ENCODE measurements at regions not wholly inside any gene's neighbourhood (a gene's known extent, or its start where the extent isn't known, plus 50 kb on each side); places are given as distances from the start of the nearest gene placed in this dataset.
"Not testable (repeated sequence)": the region's sequence is repeated elsewhere in the genome, so short reads cannot be mapped to it uniquely, and the experiment has no call there.

- H3K27me3 ChIP-seq (ENCODE audit: control insufficient read depth in 2 of 2, insufficient read depth in 2 of 2, low read length in 2 of 2); H3K36me3 Mint-ChIP-seq; DNase-seq; H3K9me3 Mint-ChIP-seq; POLR2A ChIA-PET; H3K27ac Mint-ChIP-seq; H3K27me3 Mint-ChIP-seq; H3K27ac ChIP-seq (ENCODE audit: low read depth, low read length); H3K4me1 Mint-ChIP-seq; H3K4me3 ChIP-seq (ENCODE audit: low read length); H3K9me3 ChIP-seq (ENCODE audit: control insufficient read depth in 2 of 3, low read length in 3 of 3); ATAC-seq; intact Hi-C loops (cut with micrococcal nuclease); CTCF ChIA-PET; H3K4me3 Mint-ChIP-seq; H3K36me3 ChIP-seq (ENCODE audit: control insufficient read depth in 2 of 3, insufficient read depth in 3 of 3, low read length in 3 of 3); H3K4me1 ChIP-seq (ENCODE audit: control insufficient read depth in 2 of 2, insufficient read depth in 2 of 2, low read length in 2 of 2): not testable (repeated sequence)
Observed at GRCh38 chr12:9543341-9543740, 64.4 kb downstream of the KLRB1 start.

GRCh38 chr12:9542827-9543226 lies 64.9 kb downstream of the KLRB1 start:
- POLR2A ChIA-PET; ATAC-seq; H3K4me3 ChIP-seq (ENCODE audit: low read length); H3K27me3 ChIP-seq (ENCODE audit: control insufficient read depth in 2 of 2, insufficient read depth in 2 of 2, low read length in 2 of 2); H3K27me3 Mint-ChIP-seq; H3K4me3 Mint-ChIP-seq; CTCF ChIA-PET; H3K36me3 ChIP-seq (ENCODE audit: control insufficient read depth in 2 of 3, insufficient read depth in 3 of 3, low read length in 3 of 3); H3K9me3 ChIP-seq (ENCODE audit: control insufficient read depth in 2 of 3, low read length in 3 of 3); H3K36me3 Mint-ChIP-seq; DNase-seq; H3K4me1 ChIP-seq (ENCODE audit: control insufficient read depth in 2 of 2, insufficient read depth in 2 of 2, low read length in 2 of 2); H3K4me1 Mint-ChIP-seq; intact Hi-C loops (cut with micrococcal nuclease); H3K27ac ChIP-seq (ENCODE audit: low read depth, low read length); H3K9me3 Mint-ChIP-seq; H3K27ac Mint-ChIP-seq: not testable (repeated sequence)

GRCh38 chr12:9515925-9516324 lies 91.8 kb downstream of the KLRB1 start:
- H3K36me3 ChIP-seq (ENCODE audit: control insufficient read depth in 2 of 3, insufficient read depth in 3 of 3, low read length in 3 of 3); H3K4me3 Mint-ChIP-seq; ATAC-seq; DNase-seq; H3K4me3 ChIP-seq (ENCODE audit: low read length); H3K27me3 Mint-ChIP-seq; H3K9me3 Mint-ChIP-seq; H3K9me3 ChIP-seq (ENCODE audit: control insufficient read depth in 2 of 3, low read length in 3 of 3); H3K27ac Mint-ChIP-seq; CTCF ChIA-PET; H3K4me1 ChIP-seq (ENCODE audit: control insufficient read depth in 2 of 2, insufficient read depth in 2 of 2, low read length in 2 of 2); H3K27ac ChIP-seq (ENCODE audit: low read depth, low read length); POLR2A ChIA-PET; H3K4me1 Mint-ChIP-seq; H3K27me3 ChIP-seq (ENCODE audit: control insufficient read depth in 2 of 2, insufficient read depth in 2 of 2, low read length in 2 of 2); H3K36me3 Mint-ChIP-seq: not testable (repeated sequence)
- intact Hi-C loops (cut with micrococcal nuclease), result loop anchor here in 1 of 2 donors (10.0 kb wide), 1 partner anchor 189 kb away; no protein-coding TSS in a partner anchor

- H3K4me1 ChIP-seq (ENCODE audit: control insufficient read depth in 2 of 2, insufficient read depth in 2 of 2, low read length in 2 of 2); POLR2A ChIA-PET; H3K36me3 Mint-ChIP-seq; H3K4me3 Mint-ChIP-seq; H3K27me3 Mint-ChIP-seq; ATAC-seq; CTCF ChIA-PET; H3K4me3 ChIP-seq (ENCODE audit: low read length); H3K27me3 ChIP-seq (ENCODE audit: control insufficient read depth in 2 of 2, insufficient read depth in 2 of 2, low read length in 2 of 2); H3K9me3 ChIP-seq (ENCODE audit: control insufficient read depth in 2 of 3, low read length in 3 of 3); DNase-seq; H3K36me3 ChIP-seq (ENCODE audit: control insufficient read depth in 2 of 3, insufficient read depth in 3 of 3, low read length in 3 of 3); H3K27ac Mint-ChIP-seq; H3K9me3 Mint-ChIP-seq; H3K27ac ChIP-seq (ENCODE audit: low read depth, low read length): not testable (repeated sequence)
- intact Hi-C loops (cut with micrococcal nuclease), result loop anchor here in 1 of 2 donors (10.0 kb wide), 1 partner anchor 192 kb away; no protein-coding TSS in a partner anchor
- peaks cover 0 to 22% (median 11%) of the 10 kb centered on the region in 7 donors for H3K4me1 Mint-ChIP-seq
Observed at GRCh38 chr12:9512695-9513094, 95.0 kb downstream of the KLRB1 start.

GRCh38 chr12:9510392-9511011 lies 97.2 kb downstream of the KLRB1 start:
- H3K4me1 Mint-ChIP-seq, result peaks cover 0 to 22% (median 11%) of the 10 kb centered on the region in 7 donors
- H3K36me3 Mint-ChIP-seq; H3K27me3 ChIP-seq (ENCODE audit: control insufficient read depth in 2 of 2, insufficient read depth in 2 of 2, low read length in 2 of 2); CTCF ChIA-PET; H3K27ac ChIP-seq (ENCODE audit: low read depth, low read length); H3K4me1 ChIP-seq (ENCODE audit: control insufficient read depth in 2 of 2, insufficient read depth in 2 of 2, low read length in 2 of 2); H3K36me3 ChIP-seq (ENCODE audit: control insufficient read depth in 2 of 3, insufficient read depth in 3 of 3, low read length in 3 of 3); H3K27me3 Mint-ChIP-seq; H3K4me3 ChIP-seq (ENCODE audit: low read length); POLR2A ChIA-PET; H3K9me3 ChIP-seq (ENCODE audit: control insufficient read depth in 2 of 3, low read length in 3 of 3); H3K9me3 Mint-ChIP-seq: not testable (repeated sequence)
- H3K4me3 Mint-ChIP-seq, result peak overlapping the region in 1 of 10 donors; percentile 33
- ATAC-seq, result peak; percentile 46
- DNase-seq, result peak in 6 of 9 donors; percentile 1 to 50 (median 18)
- peak overlapping the region in 5 of 9 donors; percentile 18 to 84 (median 61) for H3K27ac Mint-ChIP-seq
- intact Hi-C loops (cut with micrococcal nuclease), result loop anchor here in 1 of 2 donors (10.0 kb wide), 1 partner anchor 194 kb away; no protein-coding TSS in a partner anchor

- ChIA-PET POLR2A (no interaction called here), CTCF (no interaction called here)
- Histone ChIP-seq H3K4me1 (ENCODE audit: control insufficient read depth in 2 of 2, insufficient read depth in 2 of 2, low read length in 2 of 2) (no peaks in the 10 kb centered on the region), H3K27ac (ENCODE audit: low read depth, low read length) (no peak overlapping the region), H3K9me3 (ENCODE audit: control insufficient read depth in 2 of 3, low read length in 3 of 3) (no peaks in the 10 kb centered on the region), H3K27me3 (ENCODE audit: control insufficient read depth in 2 of 2, insufficient read depth in 2 of 2, low read length in 2 of 2) (no peaks in the 10 kb centered on the region), H3K36me3 (ENCODE audit: control insufficient read depth in 2 of 3, insufficient read depth in 3 of 3, low read length in 3 of 3) (no peaks in the 10 kb centered on the region), H3K4me3 (ENCODE audit: low read length) (no peak overlapping the region)
- no peaks in the 10 kb centered on the region for H3K27me3 Mint-ChIP-seq
- no peak for ATAC-seq
- no peak overlapping the region for H3K4me3 Mint-ChIP-seq
- peak overlapping the region in 3 of 9 donors; percentile 44 to 84 (median 73) for H3K27ac Mint-ChIP-seq
- H3K4me1 Mint-ChIP-seq, result peaks cover 0 to 22% (median 11%) of the 10 kb centered on the region in 7 donors
- DNase-seq, result no peak
- intact Hi-C loops (cut with micrococcal nuclease), result loop anchor here in 1 of 2 donors (10.0 kb wide), 1 partner anchor 195 kb away; no protein-coding TSS in a partner anchor
- no peaks in the 10 kb centered on the region for H3K36me3 Mint-ChIP-seq
- peaks cover 0 to 1% (median 0%) of the 10 kb centered on the region in 11 donors for H3K9me3 Mint-ChIP-seq
Observed at GRCh38 chr12:9509464-9510161, 98.1 kb downstream of the KLRB1 start.

GRCh38 chr12:9506746-9507145 lies 101.0 kb downstream of the KLRB1 start:
- no peak for DNase-seq
- Histone ChIP-seq H3K4me1 (ENCODE audit: control insufficient read depth in 2 of 2, insufficient read depth in 2 of 2, low read length in 2 of 2) (no peaks in the 10 kb centered on the region), H3K27me3 (ENCODE audit: control insufficient read depth in 2 of 2, insufficient read depth in 2 of 2, low read length in 2 of 2) (no peaks in the 10 kb centered on the region), H3K36me3 (ENCODE audit: control insufficient read depth in 2 of 3, insufficient read depth in 3 of 3, low read length in 3 of 3) (no peaks in the 10 kb centered on the region), H3K4me3 (ENCODE audit: low read length) (no peak overlapping the region), H3K9me3 (ENCODE audit: control insufficient read depth in 2 of 3, low read length in 3 of 3) (no peaks in the 10 kb centered on the region), H3K27ac (ENCODE audit: low read depth, low read length) (no peak overlapping the region)
- ChIA-PET CTCF (no interaction called here), POLR2A (no interaction called here)
- Mint-ChIP-seq H3K27me3 (no peaks in the 10 kb centered on the region), H3K9me3 (peaks cover 0 to 1% (median 0%) of the 10 kb centered on the region in 11 donors), H3K4me1 (peaks cover 0 to 22% (median 8%) of the 10 kb centered on the region in 7 donors), H3K27ac (no peak overlapping the region), H3K4me3 (no peak overlapping the region), H3K36me3 (no peaks in the 10 kb centered on the region)
- no peak for ATAC-seq
- intact Hi-C loops (cut with micrococcal nuclease), result no loop called here
